ENCODE measurements at regions not wholly inside any gene's neighbourhood (a gene's known extent, or its start where the extent isn't known, plus 50 kb on each side); places are given as distances from the start of the nearest gene placed in this dataset.

DNA sequence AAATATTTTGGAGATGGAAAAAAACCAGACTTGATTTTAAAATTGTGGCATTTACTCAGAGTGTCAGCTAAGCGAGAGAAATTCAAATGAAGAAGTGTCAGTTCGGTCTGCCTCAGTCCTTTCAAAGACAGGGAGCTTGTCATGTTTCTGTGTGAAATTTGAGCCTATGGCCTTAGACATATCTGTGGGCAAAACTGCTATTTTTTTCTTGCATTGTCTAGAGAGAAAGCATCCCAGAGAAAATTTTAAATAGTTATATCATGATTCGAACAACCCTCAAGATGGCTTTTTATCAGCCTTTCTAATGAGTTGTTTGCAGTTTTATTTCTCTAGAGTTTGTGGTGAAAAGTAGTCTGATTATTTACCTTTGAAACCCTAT lies 50.2 kb upstream of the KCNE4 start:
- Histone ChIP-seq H3K9ac (no peak overlapping the region), H2AFZ (replicated peaks) (no peak overlapping the region), H3K27me3 (no peaks in the 10 kb centered on the region), H3K4me3 (no peak overlapping the region), H4K20me1 (ENCODE audit: low read depth) (no peaks in the 10 kb centered on the region), H3K27ac (no peak overlapping the region), H3K4me2 (no peak overlapping the region), H3K36me3 (no peaks in the 10 kb centered on the region), H3K4me1 (no peaks in the 10 kb centered on the region), H3F3A (ENCODE audit: low read depth) (no peaks in the 10 kb centered on the region), H3K9me3 (ENCODE audit: low read depth) (no peaks in the 10 kb centered on the region), H3K79me2 (ENCODE audit: low read depth) (no peaks in the 10 kb centered on the region)
- no peak for DNase-seq (ENCODE audit: low spot score)
- no peaks in the 10 kb centered on the region for H3K27me3 Mint-ChIP-seq (ENCODE audit: insufficient read depth, low read depth)
- H3K9me3 Mint-ChIP-seq = no peaks in the 10 kb centered on the region
- no peaks in the 10 kb centered on the region for H3K36me3 Mint-ChIP-seq
- TF ChIP-seq EZH2phosphoT487 (IDR thresholded peaks at IDR 0.05) = no peak
- TF ChIP-seq, protein P1, sequence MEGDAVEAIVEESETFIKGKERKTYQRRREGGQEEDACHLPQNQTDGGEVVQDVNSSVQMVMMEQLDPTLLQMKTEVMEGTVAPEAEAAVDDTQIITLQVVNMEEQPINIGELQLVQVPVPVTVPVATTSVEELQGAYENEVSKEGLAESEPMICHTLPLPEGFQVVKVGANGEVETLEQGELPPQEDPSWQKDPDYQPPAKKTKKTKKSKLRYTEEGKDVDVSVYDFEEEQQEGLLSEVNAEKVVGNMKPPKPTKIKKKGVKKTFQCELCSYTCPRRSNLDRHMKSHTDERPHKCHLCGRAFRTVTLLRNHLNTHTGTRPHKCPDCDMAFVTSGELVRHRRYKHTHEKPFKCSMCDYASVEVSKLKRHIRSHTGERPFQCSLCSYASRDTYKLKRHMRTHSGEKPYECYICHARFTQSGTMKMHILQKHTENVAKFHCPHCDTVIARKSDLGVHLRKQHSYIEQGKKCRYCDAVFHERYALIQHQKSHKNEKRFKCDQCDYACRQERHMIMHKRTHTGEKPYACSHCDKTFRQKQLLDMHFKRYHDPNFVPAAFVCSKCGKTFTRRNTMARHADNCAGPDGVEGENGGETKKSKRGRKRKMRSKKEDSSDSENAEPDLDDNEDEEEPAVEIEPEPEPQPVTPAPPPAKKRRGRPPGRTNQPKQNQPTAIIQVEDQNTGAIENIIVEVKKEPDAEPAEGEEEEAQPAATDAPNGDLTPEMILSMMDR (IDR thresholded peaks at IDR 0.05) = no peak
- no peak for TF ChIP-seq EZH2 (IDR thresholded peaks at IDR 0.05)
- peak overlapping the region; percentile 28 for H3K4me3 Mint-ChIP-seq
- H3K27ac Mint-ChIP-seq = no peak overlapping the region
- H3K4me1 Mint-ChIP-seq = peaks cover 18% of the 10 kb centered on the region

Measured in neural progenitor cell (in vitro differentiated cells).